SK-N-SH (cell line): ENCODE measurements at regions not wholly inside any gene's neighbourhood (a gene's known extent, or its start where the extent isn't known, plus 50 kb on each side); places are given as distances from the start of the nearest gene placed in this dataset.

Experiments
- FOSL2 ChIP-seq: IDR thresholded peaks from 2 replicates; pipeline ENCODE4 v1.4.0; 2012; ENCODE audit warnings: low read depth, mild to moderate bottlenecking, moderate library complexity, borderline replicate concordance
- POLR2AphosphoS5 ChIP-seq: IDR thresholded peaks from 2 replicates; pipeline ENCODE4 v1.6.1; 2012; ENCODE audit warnings: low read depth, low read length
- TF ChIP-seq, protein P1 (sequence below): fragments of 200-600 bp; sonication (generic); IDR thresholded peaks from 2 replicates; pipeline ENCODE4 v1.6.1; 2017; ENCODE audit warnings: antibody characterized with exemption, mild to moderate bottlenecking, moderate library complexity

DNA sequence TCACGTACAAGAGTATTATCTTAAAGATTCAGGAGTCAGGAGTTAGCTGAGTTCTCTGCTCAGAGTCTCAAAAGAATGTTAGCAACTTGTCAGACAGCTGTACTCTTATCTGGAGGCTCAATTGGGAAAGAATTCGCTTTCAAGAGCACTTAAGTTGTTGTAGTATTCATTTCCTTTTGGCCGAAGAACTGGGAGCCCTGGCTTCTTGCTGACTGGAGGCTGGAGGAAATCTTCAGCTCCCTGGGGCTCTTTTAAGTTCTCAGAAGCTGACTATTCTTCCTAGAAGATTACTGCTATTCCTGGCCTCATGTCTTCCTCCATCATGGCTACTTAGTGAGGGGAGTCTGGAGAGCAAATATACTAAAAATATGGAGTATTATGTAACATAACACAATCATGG is 587.2 kb downstream of the EPHA5 start:
- TF ChIP-seq, protein P1, sequence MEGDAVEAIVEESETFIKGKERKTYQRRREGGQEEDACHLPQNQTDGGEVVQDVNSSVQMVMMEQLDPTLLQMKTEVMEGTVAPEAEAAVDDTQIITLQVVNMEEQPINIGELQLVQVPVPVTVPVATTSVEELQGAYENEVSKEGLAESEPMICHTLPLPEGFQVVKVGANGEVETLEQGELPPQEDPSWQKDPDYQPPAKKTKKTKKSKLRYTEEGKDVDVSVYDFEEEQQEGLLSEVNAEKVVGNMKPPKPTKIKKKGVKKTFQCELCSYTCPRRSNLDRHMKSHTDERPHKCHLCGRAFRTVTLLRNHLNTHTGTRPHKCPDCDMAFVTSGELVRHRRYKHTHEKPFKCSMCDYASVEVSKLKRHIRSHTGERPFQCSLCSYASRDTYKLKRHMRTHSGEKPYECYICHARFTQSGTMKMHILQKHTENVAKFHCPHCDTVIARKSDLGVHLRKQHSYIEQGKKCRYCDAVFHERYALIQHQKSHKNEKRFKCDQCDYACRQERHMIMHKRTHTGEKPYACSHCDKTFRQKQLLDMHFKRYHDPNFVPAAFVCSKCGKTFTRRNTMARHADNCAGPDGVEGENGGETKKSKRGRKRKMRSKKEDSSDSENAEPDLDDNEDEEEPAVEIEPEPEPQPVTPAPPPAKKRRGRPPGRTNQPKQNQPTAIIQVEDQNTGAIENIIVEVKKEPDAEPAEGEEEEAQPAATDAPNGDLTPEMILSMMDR: no peak
- TF ChIP-seq POLR2AphosphoS5 (no peak), FOSL2 (no peak)
